ENCODE measurements at regions not wholly inside any gene's neighbourhood (a gene's known extent, or its start where the extent isn't known, plus 50 kb on each side); places are given as distances from the start of the nearest gene placed in this dataset.

GRCh38 chr20:48102931-48103660 lies 317.8 kb upstream of the SULF2 start:
- no peak overlapping the region for H3K27ac ChIP-seq (replicated peaks in 1 of 4)
- H3K36me3 ChIP-seq, result no peaks in the 10 kb centered on the region
- WGBS, result 72% methylated on average over 11 of the region's 11 CpGs
- no peaks in the 10 kb centered on the region for H3K27me3 ChIP-seq
- H3K4me3 ChIP-seq, result no peak overlapping the region
- no peak for DNase-seq (ENCODE audit: extremely low spot score)
- TF ChIP-seq CTCF (IDR thresholded peaks at IDR 0.05) (no peak), POLR2AphosphoS5 (IDR thresholded peaks at IDR 0.05) (no peak), POLR2A (IDR thresholded peaks at IDR 0.05; ENCODE audit: low read depth) (no peak), EP300 (IDR thresholded peaks at IDR 0.05) (no peak)
- intact Hi-C loops (cut with DNase I), result no loop called here
- peaks cover 0 to 3% (median 1%) of the 10 kb centered on the region in 4 donors for H3K4me1 ChIP-seq
- H3K9me3 ChIP-seq, result peaks cover 0 to 10% (median 0%) of the 10 kb centered on the region in 4 donors

- Histone ChIP-seq H3K9me3 (peaks cover 0 to 10% (median 0%) of the 10 kb centered on the region in 4 donors), H3K4me3 (no peak overlapping the region), H3K27ac (replicated peaks in 1 of 4) (no peak overlapping the region), H3K4me1 (peaks cover 0 to 3% (median 1%) of the 10 kb centered on the region in 4 donors), H3K27me3 (no peaks in the 10 kb centered on the region), H3K36me3 (no peaks in the 10 kb centered on the region)
- TF ChIP-seq POLR2A (IDR thresholded peaks at IDR 0.05; ENCODE audit: low read depth) (no peak), POLR2AphosphoS5 (IDR thresholded peaks at IDR 0.05) (no peak), CTCF (IDR thresholded peaks at IDR 0.05) (no peak)
- 91% methylated on average over 11 of the region's 11 CpGs for WGBS
- DNase-seq (ENCODE audit: extremely low spot score), result no peak
- intact Hi-C loops (cut with DNase I), result no loop called here
Observed at GRCh38 chr20:48102076-48102787, 317.0 kb upstream of the SULF2 start.

- no peak for DNase-seq (ENCODE audit: extremely low spot score)
- Histone ChIP-seq H3K4me1 (peaks cover 0 to 3% (median 1%) of the 10 kb centered on the region in 4 donors), H3K27me3 (no peaks in the 10 kb centered on the region), H3K9me3 (peaks cover 0 to 3% (median 0%) of the 10 kb centered on the region in 4 donors), H3K4me3 (no peak overlapping the region), H3K36me3 (no peaks in the 10 kb centered on the region), H3K27ac (replicated peaks in 1 of 4) (no peak overlapping the region)
- intact Hi-C loops (cut with DNase I), result no loop called here
- TF ChIP-seq POLR2AphosphoS5 (IDR thresholded peaks at IDR 0.05), result no peak
- TF ChIP-seq POLR2A (IDR thresholded peaks at IDR 0.05; ENCODE audit: low read depth), result no peak
- TF ChIP-seq CTCF (IDR thresholded peaks at IDR 0.05), result no peak
- no peak for TF ChIP-seq EP300 (IDR thresholded peaks at IDR 0.05)
- WGBS, result 96% methylated on average over 3 of the region's 3 CpGs
Observed at GRCh38 chr20:48100483-48100882, 315.2 kb upstream of the SULF2 start.

- intact Hi-C loops (cut with DNase I), result no loop called here
- WGBS, result 60% methylated on average over 4 of the region's 4 CpGs
- H3K4me3 ChIP-seq, result no peak overlapping the region
- no peaks in the 10 kb centered on the region for H3K36me3 ChIP-seq
- no peaks in the 10 kb centered on the region for H3K9me3 ChIP-seq
- no peak overlapping the region for H3K27ac ChIP-seq (replicated peaks in 1 of 4)
- H3K27me3 ChIP-seq, result no peaks in the 10 kb centered on the region
- no peak for TF ChIP-seq CTCF (IDR thresholded peaks at IDR 0.05)
- TF ChIP-seq EP300 (IDR thresholded peaks at IDR 0.05), result no peak
- TF ChIP-seq POLR2A (IDR thresholded peaks at IDR 0.05; ENCODE audit: low read depth), result no peak
- TF ChIP-seq POLR2AphosphoS5 (IDR thresholded peaks at IDR 0.05), result no peak
- H3K4me1 ChIP-seq, result peaks cover 0 to 3% (median 1%) of the 10 kb centered on the region in 4 donors
- DNase-seq (ENCODE audit: extremely low spot score), result no peak
Observed at GRCh38 chr20:48098866-48099265, 313.6 kb upstream of the SULF2 start.
